ENCODE measurements at regions not wholly inside any gene's neighbourhood (a gene's known extent, or its start where the extent isn't known, plus 50 kb on each side); places are given as distances from the start of the nearest gene placed in this dataset.

DNA sequence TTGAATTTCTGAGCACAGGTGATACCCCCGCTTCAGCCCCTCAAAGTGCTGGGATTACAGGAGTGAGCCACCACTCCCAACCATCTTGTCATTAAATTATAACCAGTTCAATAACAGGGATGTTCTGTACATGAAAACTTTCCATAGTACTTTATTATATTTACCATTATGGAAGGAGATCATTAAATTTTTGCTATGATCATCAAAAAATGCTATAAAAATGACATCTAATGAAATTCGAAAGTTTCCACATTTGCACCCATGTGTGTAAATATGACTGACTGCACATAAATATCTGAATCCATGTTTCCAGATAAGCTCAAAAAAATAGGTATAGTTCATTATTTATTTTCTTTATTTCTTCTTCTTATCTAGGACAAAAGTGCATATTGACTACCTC lies 182.6 kb downstream of the FBXO8 start:
- H3K4me1 ChIP-seq (ENCODE audit: control insufficient read depth, insufficient read depth, low read length, unreplicated experiment): no peaks in the 10 kb centered on the region
- H3K27ac ChIP-seq (ENCODE audit: low read depth, low read length): no peak overlapping the region

DNA sequence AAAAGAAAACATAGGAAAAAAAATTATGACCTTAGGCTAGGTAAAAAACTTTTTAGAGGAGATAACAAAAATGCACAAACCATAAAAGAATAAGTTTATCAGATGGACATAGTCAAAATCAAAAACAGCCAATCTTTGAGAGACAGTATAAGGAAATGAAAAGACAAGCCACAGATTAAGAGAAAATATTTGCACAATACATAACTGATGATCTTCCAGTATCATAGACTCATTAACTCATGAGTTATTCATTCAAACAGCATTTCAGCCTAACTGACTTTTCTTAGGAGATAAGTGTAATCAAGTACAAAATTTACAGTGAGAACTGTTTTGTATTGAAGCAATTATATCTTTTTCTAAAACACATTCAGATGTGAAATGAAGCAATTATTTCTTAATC lies 183.8 kb downstream of the FBXO8 start:
- Histone ChIP-seq H3K4me3 (ENCODE audit: low read depth, low read length) (no peak overlapping the region), H2AFZ (ENCODE audit: low read length, unreplicated experiment) (no peak overlapping the region), H3K36me3 (ENCODE audit: insufficient read depth, low read length) (no peaks in the 10 kb centered on the region), H3K4me1 (ENCODE audit: control insufficient read depth, insufficient read depth, low read length, unreplicated experiment) (no peaks in the 10 kb centered on the region), H3K79me2 (ENCODE audit: control insufficient read depth, insufficient read depth, low read length, unreplicated experiment) (no peaks in the 10 kb centered on the region), H3K27me3 (ENCODE audit: insufficient read depth, low read length) (no peaks in the 10 kb centered on the region), H3K27ac (ENCODE audit: low read depth, low read length) (no peak overlapping the region)

More for the DNA sequence above, 182.6 kb downstream of the FBXO8 start:
- Histone ChIP-seq H3K4me3 (ENCODE audit: low read depth, low read length) (no peak overlapping the region), H3K27me3 (ENCODE audit: insufficient read depth, low read length) (no peaks in the 10 kb centered on the region), H2AFZ (ENCODE audit: low read length, unreplicated experiment) (no peak overlapping the region), H3K36me3 (ENCODE audit: insufficient read depth, low read length) (no peaks in the 10 kb centered on the region), H3K79me2 (ENCODE audit: control insufficient read depth, insufficient read depth, low read length, unreplicated experiment) (no peaks in the 10 kb centered on the region)

DNA sequence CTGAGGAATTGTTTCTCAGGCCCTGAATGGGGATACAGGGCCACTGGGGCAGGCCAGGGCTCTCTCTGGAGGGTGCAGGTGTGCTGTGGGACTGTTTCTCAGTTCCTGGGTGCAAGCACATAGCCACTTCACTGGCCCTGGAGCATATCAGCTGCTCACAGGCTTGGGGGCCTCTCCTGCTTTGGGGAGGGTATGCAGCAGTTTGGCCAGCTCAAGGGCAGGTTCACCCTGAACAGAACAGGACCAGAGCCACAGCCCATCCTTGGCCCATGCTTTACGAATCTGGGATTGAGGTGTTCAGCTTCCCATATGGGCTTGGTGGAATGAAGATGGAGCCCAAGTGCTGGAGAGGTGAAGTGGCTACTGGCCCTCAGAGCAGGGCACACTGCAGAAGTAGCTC lies 186.5 kb downstream of the FBXO8 start:
- no peaks in the 10 kb centered on the region for H3K36me3 ChIP-seq (ENCODE audit: insufficient read depth, low read length)
- no peaks in the 10 kb centered on the region for H3K27me3 ChIP-seq (ENCODE audit: insufficient read depth, low read length)
- no peak overlapping the region for H3K4me3 ChIP-seq (ENCODE audit: low read depth, low read length)

DNA sequence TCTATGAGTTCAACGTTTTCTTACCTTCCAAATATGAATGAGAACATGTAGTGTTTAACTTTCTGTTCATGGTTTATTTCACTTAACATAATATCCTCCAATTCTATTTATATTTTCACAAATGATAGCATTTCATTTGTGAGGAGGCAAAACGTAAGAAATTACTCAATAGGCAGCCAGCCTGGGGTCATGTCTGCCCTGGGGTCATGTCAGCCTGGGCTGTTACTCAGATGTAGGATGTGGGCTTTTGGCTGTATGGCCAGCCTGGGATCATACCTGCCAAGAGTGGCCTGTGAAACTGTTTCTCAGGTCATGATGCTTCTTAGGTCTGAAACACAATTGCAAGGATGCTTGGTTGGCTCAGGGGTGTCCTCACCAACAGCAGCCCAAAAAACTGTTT lies 187.0 kb downstream of the FBXO8 start:
- H3K27me3 ChIP-seq (ENCODE audit: insufficient read depth, low read length): no peaks in the 10 kb centered on the region
- H3K27ac ChIP-seq (ENCODE audit: low read depth, low read length): no peak overlapping the region
- H3K4me3 ChIP-seq (ENCODE audit: low read depth, low read length): no peak overlapping the region
- no peak overlapping the region for H2AFZ ChIP-seq (ENCODE audit: low read length, unreplicated experiment)
- no peaks in the 10 kb centered on the region for H3K4me1 ChIP-seq (ENCODE audit: control insufficient read depth, insufficient read depth, low read length, unreplicated experiment)
- no peaks in the 10 kb centered on the region for H3K36me3 ChIP-seq (ENCODE audit: insufficient read depth, low read length)
- no peaks in the 10 kb centered on the region for H3K79me2 ChIP-seq (ENCODE audit: control insufficient read depth, insufficient read depth, low read length, unreplicated experiment)

More for the DNA sequence above, 186.5 kb downstream of the FBXO8 start:
- H2AFZ ChIP-seq (ENCODE audit: low read length, unreplicated experiment): no peak overlapping the region
- no peak overlapping the region for H3K27ac ChIP-seq (ENCODE audit: low read depth, low read length)
- H3K4me1 ChIP-seq (ENCODE audit: control insufficient read depth, insufficient read depth, low read length, unreplicated experiment): no peaks in the 10 kb centered on the region
- no peaks in the 10 kb centered on the region for H3K79me2 ChIP-seq (ENCODE audit: control insufficient read depth, insufficient read depth, low read length, unreplicated experiment)

DNA sequence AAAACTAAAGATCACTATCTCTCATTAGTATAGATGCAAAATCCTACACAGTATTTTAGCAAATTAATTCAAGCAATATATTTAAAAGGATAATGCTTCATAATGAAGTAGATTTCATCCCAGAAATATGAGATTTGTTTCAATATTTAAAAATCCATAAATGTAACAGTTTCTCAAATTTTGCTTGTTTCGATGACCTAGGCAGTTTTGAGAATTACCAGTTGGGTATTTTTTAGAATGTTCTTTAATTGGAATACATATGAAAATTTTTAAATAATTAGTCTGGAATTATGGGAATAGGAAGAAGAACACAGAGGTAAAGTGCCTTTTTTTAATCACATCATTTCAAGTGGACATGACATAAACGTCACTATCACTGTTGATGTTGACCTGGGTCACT lies 192.3 kb downstream of the FBXO8 start:
- Histone ChIP-seq H3K36me3 (ENCODE audit: insufficient read depth, low read length) (no peaks in the 10 kb centered on the region), H2AFZ (ENCODE audit: low read length, unreplicated experiment) (no peak overlapping the region), H3K4me1 (ENCODE audit: control insufficient read depth, insufficient read depth, low read length, unreplicated experiment) (no peaks in the 10 kb centered on the region), H3K27ac (ENCODE audit: low read depth, low read length) (no peak overlapping the region), H3K4me3 (ENCODE audit: low read depth, low read length) (no peak overlapping the region), H3K27me3 (ENCODE audit: insufficient read depth, low read length) (no peaks in the 10 kb centered on the region), H3K79me2 (ENCODE audit: control insufficient read depth, insufficient read depth, low read length, unreplicated experiment) (no peaks in the 10 kb centered on the region)

DNA sequence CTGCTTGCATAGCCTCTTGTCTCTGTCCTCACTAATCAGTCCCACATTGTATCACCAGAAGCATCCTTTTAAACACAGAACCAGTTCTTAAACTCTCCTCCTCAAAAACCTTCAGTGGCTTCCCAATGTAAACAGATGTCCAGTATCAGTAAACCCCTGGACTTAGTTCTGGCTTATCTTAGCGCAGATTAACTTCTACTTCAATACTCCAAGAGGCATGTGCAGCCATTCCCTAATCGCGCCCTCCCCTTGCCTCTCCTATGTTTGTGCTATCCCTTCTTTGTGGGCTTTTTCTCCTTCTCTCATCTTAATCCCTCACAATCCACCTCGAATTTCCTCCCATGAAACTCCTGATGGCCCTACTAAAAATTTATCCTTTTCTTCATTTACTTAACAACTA lies 193.8 kb downstream of the FBXO8 start:
- Histone ChIP-seq H3K27me3 (ENCODE audit: insufficient read depth, low read length) (no peaks in the 10 kb centered on the region), H2AFZ (ENCODE audit: low read length, unreplicated experiment) (no peak overlapping the region), H3K4me3 (ENCODE audit: low read depth, low read length) (no peak overlapping the region), H3K79me2 (ENCODE audit: control insufficient read depth, insufficient read depth, low read length, unreplicated experiment) (no peaks in the 10 kb centered on the region), H3K27ac (ENCODE audit: low read depth, low read length) (no peak overlapping the region), H3K36me3 (ENCODE audit: insufficient read depth, low read length) (no peaks in the 10 kb centered on the region), H3K4me1 (ENCODE audit: control insufficient read depth, insufficient read depth, low read length, unreplicated experiment) (peaks cover 3% of the 10 kb centered on the region)

DNA sequence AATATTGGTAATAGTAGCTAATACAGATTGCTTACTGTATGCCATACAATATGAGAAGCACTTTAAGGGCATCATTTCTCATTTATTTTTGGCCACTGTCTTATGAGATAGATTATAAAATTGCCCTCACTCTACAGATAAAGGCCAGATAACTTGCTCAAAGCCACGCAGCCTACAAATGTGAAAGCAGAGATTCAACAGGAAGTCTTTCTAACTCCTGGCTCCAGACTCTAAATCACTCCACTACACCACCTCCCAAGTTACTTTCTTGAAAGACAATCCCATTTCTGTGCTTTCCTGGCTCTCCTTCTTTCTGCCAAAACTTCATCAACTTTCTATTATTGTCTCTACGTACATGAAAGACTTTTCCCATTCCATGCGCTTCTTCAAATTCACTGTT lies 194.7 kb downstream of the FBXO8 start:
- H3K36me3 ChIP-seq (ENCODE audit: insufficient read depth, low read length): no peaks in the 10 kb centered on the region
- peaks cover 5% of the 10 kb centered on the region for H3K4me1 ChIP-seq (ENCODE audit: control insufficient read depth, insufficient read depth, low read length, unreplicated experiment)
- H3K79me2 ChIP-seq (ENCODE audit: control insufficient read depth, insufficient read depth, low read length, unreplicated experiment): no peaks in the 10 kb centered on the region
- H3K27me3 ChIP-seq (ENCODE audit: insufficient read depth, low read length): no peaks in the 10 kb centered on the region
- no peak overlapping the region for H3K4me3 ChIP-seq (ENCODE audit: low read depth, low read length)
- H2AFZ ChIP-seq (ENCODE audit: low read length, unreplicated experiment): no peak overlapping the region
- H3K27ac ChIP-seq (ENCODE audit: low read depth, low read length): no peak overlapping the region

DNA sequence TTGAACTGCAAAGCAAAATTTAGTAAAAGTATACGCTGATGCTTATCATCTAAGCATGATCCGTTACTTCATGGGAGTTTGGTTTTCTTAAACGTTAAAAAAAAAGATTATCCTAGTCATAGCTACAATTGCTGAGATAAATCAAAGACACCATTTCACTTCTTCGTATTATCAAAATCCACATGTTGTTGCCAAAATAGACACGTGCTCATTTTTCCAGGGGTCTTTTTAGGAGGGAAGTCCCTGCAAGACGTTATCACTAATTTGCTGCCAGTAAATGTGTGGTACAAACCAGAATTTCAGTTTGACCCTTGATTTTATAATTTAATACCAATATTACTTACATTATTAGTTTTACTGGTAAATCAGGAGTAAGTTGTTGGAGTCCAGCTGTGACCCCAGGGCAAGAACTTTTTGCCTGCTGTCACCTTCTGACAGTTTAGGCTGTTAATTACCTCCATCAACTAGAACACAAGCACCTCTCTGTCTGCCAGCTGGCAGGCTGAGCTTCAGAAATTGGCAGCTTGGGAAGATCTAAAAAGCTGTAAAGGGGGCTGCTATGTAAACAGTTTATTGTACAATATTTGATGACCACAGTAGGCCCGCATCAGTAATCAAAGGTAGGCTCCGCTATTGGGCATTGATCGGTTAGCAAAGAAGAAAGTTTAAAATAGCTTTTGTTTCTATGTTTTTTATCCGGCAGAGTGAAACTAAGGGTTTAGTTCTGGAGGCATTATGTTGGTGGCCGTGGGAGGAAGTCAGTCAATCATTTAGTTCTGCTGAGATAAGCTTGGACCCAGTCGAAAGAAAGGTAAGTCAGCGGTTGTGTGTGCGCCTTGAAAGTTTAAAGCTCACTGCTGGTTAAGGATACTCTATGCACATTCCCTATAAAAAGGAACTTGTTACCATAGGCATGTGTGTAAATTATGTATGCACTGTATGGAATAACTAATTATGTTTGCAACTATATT lies 196.4 kb downstream of the FBXO8 start:
- Histone ChIP-seq H3K27ac (ENCODE audit: low read depth, low read length) (no peak overlapping the region), H3K79me2 (ENCODE audit: control insufficient read depth, insufficient read depth, low read length, unreplicated experiment) (no peaks in the 10 kb centered on the region), H3K27me3 (ENCODE audit: insufficient read depth, low read length) (no peaks in the 10 kb centered on the region), H2AFZ (ENCODE audit: low read length, unreplicated experiment) (no peak overlapping the region), H3K36me3 (ENCODE audit: insufficient read depth, low read length) (no peaks in the 10 kb centered on the region), H3K4me3 (ENCODE audit: low read depth, low read length) (no peak overlapping the region), H3K4me1 (ENCODE audit: control insufficient read depth, insufficient read depth, low read length, unreplicated experiment) (peaks cover 5% of the 10 kb centered on the region)

DNA sequence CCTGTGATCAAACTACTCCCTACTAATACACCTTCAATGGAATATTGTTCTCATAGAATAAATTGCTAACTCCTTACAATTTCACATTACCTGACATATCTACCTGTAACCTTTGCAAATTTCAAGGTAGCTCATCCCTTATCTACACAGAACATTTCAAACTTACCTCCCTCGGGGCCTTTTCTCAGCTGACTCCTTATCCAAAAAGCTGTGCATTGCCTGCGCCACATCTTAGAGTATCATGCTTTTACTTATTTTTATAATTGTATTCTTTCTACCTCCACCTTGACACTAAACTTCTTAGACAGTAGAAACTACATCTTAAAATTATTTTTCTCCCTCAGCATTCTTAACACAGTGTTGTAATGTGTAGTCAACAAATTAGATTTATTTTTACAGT lies 198.5 kb downstream of the FBXO8 start:
- H3K4me3 ChIP-seq (ENCODE audit: low read depth, low read length): no peak overlapping the region
- H3K36me3 ChIP-seq (ENCODE audit: insufficient read depth, low read length): no peaks in the 10 kb centered on the region
- no peaks in the 10 kb centered on the region for H3K79me2 ChIP-seq (ENCODE audit: control insufficient read depth, insufficient read depth, low read length, unreplicated experiment)
- H3K4me1 ChIP-seq (ENCODE audit: control insufficient read depth, insufficient read depth, low read length, unreplicated experiment): peaks cover 10% of the 10 kb centered on the region
- H3K27ac ChIP-seq (ENCODE audit: low read depth, low read length): no peak overlapping the region
- no peak overlapping the region for H2AFZ ChIP-seq (ENCODE audit: low read length, unreplicated experiment)
- no peaks in the 10 kb centered on the region for H3K27me3 ChIP-seq (ENCODE audit: insufficient read depth, low read length)

DNA sequence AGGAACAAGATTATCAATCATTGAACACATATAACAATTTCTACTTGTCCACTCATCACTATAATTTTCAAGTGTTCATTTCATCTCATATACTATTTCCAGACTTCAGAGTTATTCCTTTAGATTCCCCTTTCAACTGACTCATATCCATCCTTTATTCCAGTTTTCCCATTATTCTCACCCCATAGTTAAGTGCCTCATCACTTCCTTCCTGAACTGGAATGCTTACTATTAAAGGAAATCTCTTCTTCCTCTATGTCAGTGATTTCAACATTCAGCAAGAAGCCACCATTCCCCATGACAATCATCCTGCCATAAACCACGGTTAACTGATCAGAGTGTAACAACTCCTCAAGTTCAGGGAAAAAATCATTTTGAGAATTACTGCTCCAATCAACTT lies 198.9 kb downstream of the FBXO8 start:
- no peaks in the 10 kb centered on the region for H3K79me2 ChIP-seq (ENCODE audit: control insufficient read depth, insufficient read depth, low read length, unreplicated experiment)
- H3K27ac ChIP-seq (ENCODE audit: low read depth, low read length): no peak overlapping the region
- no peaks in the 10 kb centered on the region for H3K27me3 ChIP-seq (ENCODE audit: insufficient read depth, low read length)
- H3K4me3 ChIP-seq (ENCODE audit: low read depth, low read length): no peak overlapping the region
- peaks cover 13% of the 10 kb centered on the region for H3K4me1 ChIP-seq (ENCODE audit: control insufficient read depth, insufficient read depth, low read length, unreplicated experiment)
- H3K36me3 ChIP-seq (ENCODE audit: insufficient read depth, low read length): no peaks in the 10 kb centered on the region
- H2AFZ ChIP-seq (ENCODE audit: low read length, unreplicated experiment): no peak overlapping the region

DNA sequence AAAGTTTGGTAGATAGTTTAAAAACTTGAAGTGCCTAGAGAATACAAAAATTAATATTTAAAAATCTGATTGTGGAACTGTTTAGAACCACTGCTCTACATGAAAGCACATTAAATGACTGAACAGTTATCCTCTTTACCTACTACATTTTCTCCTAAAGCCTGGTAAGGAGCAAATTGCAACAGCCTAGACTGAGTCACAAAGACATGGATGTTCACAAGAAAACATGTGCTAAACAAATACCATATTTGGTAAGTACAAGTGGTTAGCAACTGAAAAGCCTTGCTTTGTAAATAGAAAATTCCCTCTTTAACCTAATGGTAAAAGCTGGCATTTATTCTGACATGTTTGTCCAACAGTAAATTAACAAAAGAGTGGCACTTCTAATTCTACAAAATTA lies 203.1 kb downstream of the FBXO8 start:
- Histone ChIP-seq H3K4me3 (ENCODE audit: low read depth, low read length) (no peak overlapping the region), H2AFZ (ENCODE audit: low read length, unreplicated experiment) (no peak overlapping the region), H3K36me3 (ENCODE audit: insufficient read depth, low read length) (no peaks in the 10 kb centered on the region), H3K27ac (ENCODE audit: low read depth, low read length) (peak overlapping the region; percentile 43; the same call in 1 of the 2 replicates), H3K27me3 (ENCODE audit: insufficient read depth, low read length) (no peaks in the 10 kb centered on the region), H3K79me2 (ENCODE audit: control insufficient read depth, insufficient read depth, low read length, unreplicated experiment) (no peaks in the 10 kb centered on the region), H3K4me1 (ENCODE audit: control insufficient read depth, insufficient read depth, low read length, unreplicated experiment) (peaks cover 13% of the 10 kb centered on the region)

All from ACC112 (cell line).